ENCODE measurements at regions not wholly inside any gene's neighbourhood (a gene's known extent, or its start where the extent isn't known, plus 50 kb on each side); places are given as distances from the start of the nearest gene placed in this dataset.

- no peak overlapping the region for H2AFZ ChIP-seq (ENCODE audit: low read depth, low read length)
- H3K9me1 ChIP-seq (ENCODE audit: control insufficient read depth, insufficient read depth, low read length): no peaks in the 10 kb centered on the region
- H3K4me3 ChIP-seq: no peak overlapping the region
- H4K20me1 ChIP-seq (replicated peaks; ENCODE audit: control insufficient read depth, insufficient read depth, low read length): no peaks in the 10 kb centered on the region
- no peaks in the 10 kb centered on the region for H3K9me3 ChIP-seq (replicated peaks; ENCODE audit: control insufficient read depth, insufficient read depth, low read depth, low read length)
- FAIRE-seq (no peak), DNase-seq (ENCODE audit: extremely low read depth in 1 of 4, low spot score in 3 of 4) (no peak), ATAC-seq (no peak)
- H3K27ac ChIP-seq (ENCODE audit: extremely low read depth, low read depth, low read length): no peak overlapping the region
- BruUV-seq (replicated peaks): no TSS peak
- no peaks in the 10 kb centered on the region for H3K27me3 ChIP-seq (ENCODE audit: control insufficient read depth in 2 of 2, insufficient read depth in 2 of 2, low read length in 2 of 2)
- 0% methylated on average over 1 of the region's 1 CpG for WGBS (ENCODE audit: insufficient coverage, low coverage, missing lambda C conversion rate)
- no peak overlapping the region for H3K9ac ChIP-seq (ENCODE audit: insufficient read depth in 1 of 2, low read depth in 2 of 2, low read length in 2 of 2)
- TF ChIP-seq ZZZ3 (IDR thresholded peaks at IDR 0.05) (no peak), ZNF449 (CRISPR knock-in tag; IDR thresholded peaks at IDR 0.05) (no peak), GATAD2A (IDR thresholded peaks at IDR 0.05) (no peak), KLF6 (CRISPR knock-in tag; IDR thresholded peaks at IDR 0.05; ENCODE audit: borderline replicate concordance) (no peak), ILK (tag; IDR thresholded peaks at IDR 0.05; ENCODE audit: borderline replicate concordance, low read depth) (no peak), ZSCAN32 (CRISPR knock-in tag; IDR thresholded peaks at IDR 0.05) (no peak), ZNF143 (CRISPR knock-in tag; IDR thresholded peaks at IDR 0.05) (no peak), ZNF217 (CRISPR knock-in tag; IDR thresholded peaks at IDR 0.05) (no peak), RFX7 (CRISPR knock-in tag; IDR thresholded peaks at IDR 0.05) (no peak), CREM (IDR thresholded peaks at IDR 0.05; ENCODE audit: low read depth) (no peak), XRCC5 (IDR thresholded peaks at IDR 0.05; ENCODE audit: low read depth, low read length) (no peak)
- H3K4me1 ChIP-seq (replicated peaks in 1 of 2; ENCODE audit: control insufficient read depth in 2 of 2, insufficient read depth in 2 of 2, low read length in 2 of 2): no peaks in the 10 kb centered on the region
- no peaks in the 10 kb centered on the region for H3K79me2 ChIP-seq (ENCODE audit: control insufficient read depth, insufficient read depth, low read length)
- POLR2A ChIA-PET: no interaction called here
- CTCF ChIA-PET (ENCODE audit: low intra/inter-chr PET ratio): no interaction called here
- no peak overlapping the region for H3K4me2 ChIP-seq (ENCODE audit: insufficient read depth, low read length)
- intact Hi-C loops (cut with micrococcal nuclease): no loop called here
- no peaks in the 10 kb centered on the region for H3K36me3 ChIP-seq (ENCODE audit: control insufficient read depth, insufficient read depth, low read length)
- in situ Hi-C loops (cut with MboI): no loop called here
These were observed 252.4 kb upstream of the IRAK1BP1 start for GRCh38 chr6:78614961-78615360.

Measured in K562 (cell line).